ENCODE measurements at regions not wholly inside any gene's neighbourhood (a gene's known extent, or its start where the extent isn't known, plus 50 kb on each side); places are given as distances from the start of the nearest gene placed in this dataset.

DNA sequence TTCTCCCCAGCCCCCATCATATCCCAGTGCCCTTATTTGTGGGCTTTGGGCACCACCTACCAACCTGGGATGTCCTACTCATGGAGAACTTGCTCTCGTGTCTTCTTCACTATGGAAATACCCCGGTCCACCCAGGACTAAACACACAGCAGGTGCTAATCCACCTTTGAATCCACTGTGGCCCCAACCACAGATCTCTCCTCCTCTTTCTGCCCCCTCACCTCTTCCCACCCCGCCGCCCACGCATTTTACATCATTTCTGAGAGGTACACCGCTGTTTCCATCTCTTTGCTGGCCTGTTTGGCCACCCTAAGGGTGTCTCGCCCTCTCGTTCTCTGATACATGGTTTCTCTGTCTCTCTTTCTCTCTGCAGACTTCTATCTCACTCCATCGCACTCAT is 82.5 kb upstream of the CTNNBL1 start:
- TF ChIP-seq, protein P1, sequence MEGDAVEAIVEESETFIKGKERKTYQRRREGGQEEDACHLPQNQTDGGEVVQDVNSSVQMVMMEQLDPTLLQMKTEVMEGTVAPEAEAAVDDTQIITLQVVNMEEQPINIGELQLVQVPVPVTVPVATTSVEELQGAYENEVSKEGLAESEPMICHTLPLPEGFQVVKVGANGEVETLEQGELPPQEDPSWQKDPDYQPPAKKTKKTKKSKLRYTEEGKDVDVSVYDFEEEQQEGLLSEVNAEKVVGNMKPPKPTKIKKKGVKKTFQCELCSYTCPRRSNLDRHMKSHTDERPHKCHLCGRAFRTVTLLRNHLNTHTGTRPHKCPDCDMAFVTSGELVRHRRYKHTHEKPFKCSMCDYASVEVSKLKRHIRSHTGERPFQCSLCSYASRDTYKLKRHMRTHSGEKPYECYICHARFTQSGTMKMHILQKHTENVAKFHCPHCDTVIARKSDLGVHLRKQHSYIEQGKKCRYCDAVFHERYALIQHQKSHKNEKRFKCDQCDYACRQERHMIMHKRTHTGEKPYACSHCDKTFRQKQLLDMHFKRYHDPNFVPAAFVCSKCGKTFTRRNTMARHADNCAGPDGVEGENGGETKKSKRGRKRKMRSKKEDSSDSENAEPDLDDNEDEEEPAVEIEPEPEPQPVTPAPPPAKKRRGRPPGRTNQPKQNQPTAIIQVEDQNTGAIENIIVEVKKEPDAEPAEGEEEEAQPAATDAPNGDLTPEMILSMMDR (IDR thresholded peaks at IDR 0.05) = no peak

DNA sequence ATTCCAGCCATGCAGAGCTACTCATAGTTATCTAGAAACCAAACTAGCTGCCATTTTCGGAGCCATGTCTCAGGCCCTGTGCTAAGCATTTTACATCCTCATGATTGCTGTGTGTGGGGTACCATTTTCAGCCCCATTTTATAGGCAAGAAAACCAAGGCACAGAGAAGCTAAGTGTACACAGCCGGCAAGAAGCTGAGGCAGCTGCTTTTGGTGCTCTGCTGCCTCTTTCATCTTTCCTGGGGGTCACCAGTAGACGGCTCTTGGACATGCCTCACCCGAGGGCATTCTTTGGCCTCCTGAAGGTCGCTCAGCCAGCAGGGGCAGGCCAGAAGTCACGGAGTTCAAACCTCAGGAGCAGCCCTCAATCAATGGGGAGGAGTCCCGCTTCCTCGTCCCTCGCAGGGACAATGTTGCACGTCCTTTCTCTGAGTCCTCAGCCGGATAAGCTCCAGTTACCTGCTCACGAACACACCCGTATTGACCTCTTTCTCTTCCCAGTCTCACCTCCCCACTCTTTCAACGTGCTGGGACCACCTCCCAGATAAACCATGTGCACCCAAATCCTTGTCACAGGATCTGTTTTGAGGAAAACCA is 82.6 kb upstream of the BLCAP start:
- TF ChIP-seq, protein P1 (IDR thresholded peaks at IDR 0.05) = no peak
- Histone ChIP-seq H3K27ac (no peak overlapping the region), H3K4me3 (no peak overlapping the region), H3K36me3 (no peaks in the 10 kb centered on the region), H3K9me3 (no peaks in the 10 kb centered on the region), H3K27me3 (no peaks in the 10 kb centered on the region), H3K4me1 (no peaks in the 10 kb centered on the region)
- no peak for DNase-seq (ENCODE audit: low spot score)

More for the DNA sequence above, 82.5 kb upstream of the CTNNBL1 start:
- no peaks in the 10 kb centered on the region for H3K27me3 ChIP-seq
- DNase-seq (ENCODE audit: low spot score) = no peak
- no peaks in the 10 kb centered on the region for H3K4me1 ChIP-seq
- H3K4me3 ChIP-seq = no peak overlapping the region
- no peak overlapping the region for H3K27ac ChIP-seq
- no peaks in the 10 kb centered on the region for H3K9me3 ChIP-seq
- no peaks in the 10 kb centered on the region for H3K36me3 ChIP-seq

DNA sequence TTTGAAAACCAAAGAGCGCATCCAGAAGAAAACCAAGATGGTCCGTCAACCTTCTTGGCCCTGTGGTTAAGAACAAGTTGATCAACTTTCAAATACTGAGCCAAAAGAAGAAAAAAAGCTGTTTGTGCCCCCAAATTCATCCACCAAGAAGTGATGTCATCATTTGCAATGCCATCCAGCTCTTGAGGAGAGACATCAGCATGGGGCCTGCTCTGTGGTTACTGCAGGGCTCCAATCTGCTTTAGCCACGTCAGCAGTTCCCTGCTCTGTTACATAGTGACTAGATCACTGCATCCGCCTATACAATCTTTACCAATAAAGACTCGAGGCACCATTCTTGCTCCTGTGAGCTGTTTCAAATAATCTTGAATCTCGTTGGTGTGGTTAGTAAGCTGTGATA is 75.0 kb upstream of the BLCAP start:
- H3K9me3 ChIP-seq = no peaks in the 10 kb centered on the region
- peaks cover 0 to 3% of the 10 kb centered on the region in 2 donors for H3K4me1 ChIP-seq
- no peaks in the 10 kb centered on the region for H3K36me3 ChIP-seq
- TF ChIP-seq, protein P1 (IDR thresholded peaks at IDR 0.05) = no peak
- peaks cover 0 to 4% of the 10 kb centered on the region in 2 donors for H3K27me3 ChIP-seq
- DNase-seq (ENCODE audit: low spot score) = no peak
- no peak overlapping the region for H3K27ac ChIP-seq
- no peak overlapping the region for H3K4me3 ChIP-seq

DNA sequence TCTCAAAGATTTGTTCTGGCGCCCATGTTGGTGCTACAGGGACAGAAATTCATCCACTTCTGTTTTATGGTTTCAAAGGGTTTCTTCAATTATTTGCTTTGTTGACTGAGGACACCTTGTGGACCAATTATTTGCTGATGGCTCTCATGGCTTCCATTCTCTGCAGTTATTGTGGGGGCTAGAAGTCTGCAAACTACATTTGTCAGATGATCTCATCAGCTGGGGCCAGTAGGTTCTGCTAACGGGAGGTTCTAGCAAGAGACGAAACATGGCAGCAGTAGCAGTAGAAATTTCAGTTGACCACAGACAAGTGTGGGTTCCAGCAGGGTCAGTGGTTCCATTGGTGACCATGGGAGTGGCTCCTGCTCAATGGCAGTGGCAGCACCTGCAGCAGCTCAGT is 72.8 kb upstream of the BLCAP start:
- peaks cover 0 to 4% of the 10 kb centered on the region in 2 donors for H3K27me3 ChIP-seq

DNA sequence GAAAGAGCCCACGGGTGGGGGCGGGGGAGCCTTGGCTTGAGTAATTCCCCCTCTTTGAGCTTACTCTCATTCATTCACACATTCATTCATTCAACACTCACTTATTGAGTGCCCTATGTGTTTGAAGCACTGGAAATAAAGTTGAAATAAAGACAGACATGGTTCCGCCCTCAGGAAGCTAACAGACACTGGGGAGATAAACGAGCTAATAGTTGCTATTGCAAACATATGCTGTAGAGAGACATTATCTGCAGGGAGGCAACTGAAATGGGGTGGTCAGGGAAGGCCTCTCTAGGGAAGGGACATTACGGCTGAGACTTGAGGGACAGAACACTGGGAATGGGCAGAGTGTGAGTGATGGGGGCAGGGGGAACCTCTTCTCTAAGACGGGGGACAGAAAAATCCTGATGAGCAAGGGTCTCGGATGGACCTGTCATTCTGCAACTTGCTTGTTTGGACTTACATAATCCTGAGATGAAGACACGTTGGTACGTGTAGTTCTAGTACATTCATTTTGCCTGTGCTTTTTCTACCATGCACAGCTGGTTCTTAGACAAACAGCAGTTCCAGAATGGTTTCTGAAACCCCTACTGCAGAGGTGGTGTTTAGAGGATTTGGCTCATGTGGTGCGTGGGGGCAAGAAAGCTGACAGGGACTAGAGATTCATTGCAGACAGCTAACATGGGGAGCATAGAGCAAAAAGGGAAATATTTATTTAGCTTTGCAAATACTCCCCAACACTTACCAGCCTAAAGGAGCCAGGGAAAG is 71.1 kb upstream of the BLCAP start:
- TF ChIP-seq, protein P1 (IDR thresholded peaks at IDR 0.05) = no peak
- H3K4me1 ChIP-seq = peaks cover 0 to 3% of the 10 kb centered on the region in 2 donors
- no peak for DNase-seq (ENCODE audit: low spot score)
- peaks cover 0 to 4% of the 10 kb centered on the region in 2 donors for H3K27me3 ChIP-seq
- H3K4me3 ChIP-seq = no peak overlapping the region
- H3K9me3 ChIP-seq = no peaks in the 10 kb centered on the region
- H3K36me3 ChIP-seq = no peaks in the 10 kb centered on the region
- H3K27ac ChIP-seq = no peak overlapping the region

More for the DNA sequence above, 72.8 kb upstream of the BLCAP start:
- Histone ChIP-seq H3K4me1 (peaks cover 0 to 3% of the 10 kb centered on the region in 2 donors), H3K9me3 (no peaks in the 10 kb centered on the region), H3K27ac (no peak overlapping the region), H3K4me3 (no peak overlapping the region), H3K36me3 (no peaks in the 10 kb centered on the region)
- TF ChIP-seq, protein P1 (IDR thresholded peaks at IDR 0.05) = no peak
- DNase-seq (ENCODE audit: low spot score) = no peak

Measured in right atrium auricular region (tissue), 2 donors.